Esophagus squamous epithelium (tissue), 5 donors: ENCODE measurements at regions not wholly inside any gene's neighbourhood (a gene's known extent, or its start where the extent isn't known, plus 50 kb on each side); places are given as distances from the start of the nearest gene placed in this dataset.
"Not testable (repeated sequence)": the region's sequence is repeated elsewhere in the genome, so short reads cannot be mapped to it uniquely, and the experiment has no call there.

ENCODE experiments used
- DNase-seq: peaks from one replicate; lab custom pipeline; 2025; lab: John Stamatoyannopoulos, UW
- H3K27ac ChIP-seq, 4 donors: fragments of 200-600 bp; sonication (generic); one replicate each; pipeline ENCODE4 v1.5.1; 2016 to 2019; ENCODE audit warnings: mild to moderate bottlenecking in 1 of 4
- H3K27me3 ChIP-seq, 4 donors: fragments of 200-600 bp; sonication (generic); 1 replicate in 3 of 4; 2 replicates in 1 of 4; pipeline versions ENCODE4 v1.5.1 to v1.6.0; 2017 to 2021; ENCODE audit warnings: antibody characterized with exemption in 1 of 4
- H3K36me3 ChIP-seq, 3 donors: fragments of 200-600 bp; sonication (generic); one replicate each; pipeline ENCODE4 v1.5.1; 2016 to 2019
- H3K4me1 ChIP-seq, 3 donors: fragments of 200-600 bp; sonication (generic); one replicate each; pipeline ENCODE4 v1.5.1; 2017 to 2019
- H3K4me3 ChIP-seq, 4 donors: fragments of 200-600 bp; sonication (generic); 1 replicate in 3 of 4; 2 replicates in 1 of 4; pipeline ENCODE4 v1.5.1; 2016 to 2019; ENCODE audit warnings: mild to moderate bottlenecking in 2 of 4, moderate library complexity in 1 of 4
- H3K9me3 ChIP-seq, 3 donors: fragments of 200-600 bp; sonication (generic); one replicate each; pipeline ENCODE4 v1.5.1; 2016 to 2019
- POLR2A ChIP-seq, 4 donors: fragments of 450-650 bp; IDR thresholded peaks; one replicate each; pipeline ENCODE4 v1.6.1; 2017; ENCODE audit warnings: antibody characterized with exemption in 4 of 4, mild to moderate bottlenecking in 4 of 4, moderate library complexity in 3 of 4
- WGBS, 2 donors: methylation state at CpG; one replicate each; pipeline ENCODE4 v1.1.5; 2018; 5-methylcytosine and 5-hydroxymethylcytosine counted together
- intact Hi-C: fragments of 100-400 bp; cut with DNase I; formaldehyde crosslinking; loops from one replicate; pipeline ENCODE4 v1.15.0; 2022
- TF ChIP-seq, protein P1 (sequence below), 6 experiments: fragments of 450-650 bp in 4 of 6; fragments of 200-600 bp in 2 of 6; sonication (generic) in 2 of 6; IDR thresholded peaks; one replicate each; pipeline ENCODE4 v1.5.1; 2016 to 2019; ENCODE audit warnings: antibody characterized with exemption in 6 of 6, mild to moderate bottlenecking in 4 of 6, moderate library complexity in 4 of 6
- donor health status: DM: yes; HTN: yes; CAD: no.

DNA sequence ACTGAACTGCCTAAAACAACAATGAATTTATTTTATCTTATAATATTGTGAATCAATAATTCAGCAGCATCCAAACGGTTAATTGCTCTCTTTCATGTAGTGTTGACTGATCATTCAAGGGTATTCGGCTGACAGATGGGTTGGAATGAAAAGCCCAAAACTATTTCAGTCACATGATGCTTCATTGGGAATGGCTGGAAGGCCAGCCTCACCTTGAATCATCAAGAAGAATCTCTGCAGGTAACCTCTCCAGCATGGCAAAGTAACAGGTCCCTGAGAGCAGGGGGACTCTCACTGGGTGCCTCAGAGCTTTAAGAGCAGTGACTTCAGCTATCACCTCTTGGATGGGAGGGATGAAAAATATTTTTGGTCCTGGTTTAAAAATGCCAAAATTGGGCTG is 1395.7 kb downstream of the OLFM4 start:
- TF ChIP-seq, protein P1, sequence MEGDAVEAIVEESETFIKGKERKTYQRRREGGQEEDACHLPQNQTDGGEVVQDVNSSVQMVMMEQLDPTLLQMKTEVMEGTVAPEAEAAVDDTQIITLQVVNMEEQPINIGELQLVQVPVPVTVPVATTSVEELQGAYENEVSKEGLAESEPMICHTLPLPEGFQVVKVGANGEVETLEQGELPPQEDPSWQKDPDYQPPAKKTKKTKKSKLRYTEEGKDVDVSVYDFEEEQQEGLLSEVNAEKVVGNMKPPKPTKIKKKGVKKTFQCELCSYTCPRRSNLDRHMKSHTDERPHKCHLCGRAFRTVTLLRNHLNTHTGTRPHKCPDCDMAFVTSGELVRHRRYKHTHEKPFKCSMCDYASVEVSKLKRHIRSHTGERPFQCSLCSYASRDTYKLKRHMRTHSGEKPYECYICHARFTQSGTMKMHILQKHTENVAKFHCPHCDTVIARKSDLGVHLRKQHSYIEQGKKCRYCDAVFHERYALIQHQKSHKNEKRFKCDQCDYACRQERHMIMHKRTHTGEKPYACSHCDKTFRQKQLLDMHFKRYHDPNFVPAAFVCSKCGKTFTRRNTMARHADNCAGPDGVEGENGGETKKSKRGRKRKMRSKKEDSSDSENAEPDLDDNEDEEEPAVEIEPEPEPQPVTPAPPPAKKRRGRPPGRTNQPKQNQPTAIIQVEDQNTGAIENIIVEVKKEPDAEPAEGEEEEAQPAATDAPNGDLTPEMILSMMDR (IDR thresholded peaks at IDR 0.05): no peak
- no peak for TF ChIP-seq POLR2A (IDR thresholded peaks at IDR 0.05)
- WGBS, 2 donors: 50 to 62% methylated on average over 2 of the region's 2 CpGs
- DNase-seq: no peak
- Histone ChIP-seq H3K27ac (no peak overlapping the region), H3K4me1 (no peaks in the 10 kb centered on the region), H3K36me3 (no peaks in the 10 kb centered on the region), H3K9me3 (no peaks in the 10 kb centered on the region), H3K4me3 (no peak overlapping the region), H3K27me3 (no peaks in the 10 kb centered on the region)
- intact Hi-C loops: no loop called here

DNA sequence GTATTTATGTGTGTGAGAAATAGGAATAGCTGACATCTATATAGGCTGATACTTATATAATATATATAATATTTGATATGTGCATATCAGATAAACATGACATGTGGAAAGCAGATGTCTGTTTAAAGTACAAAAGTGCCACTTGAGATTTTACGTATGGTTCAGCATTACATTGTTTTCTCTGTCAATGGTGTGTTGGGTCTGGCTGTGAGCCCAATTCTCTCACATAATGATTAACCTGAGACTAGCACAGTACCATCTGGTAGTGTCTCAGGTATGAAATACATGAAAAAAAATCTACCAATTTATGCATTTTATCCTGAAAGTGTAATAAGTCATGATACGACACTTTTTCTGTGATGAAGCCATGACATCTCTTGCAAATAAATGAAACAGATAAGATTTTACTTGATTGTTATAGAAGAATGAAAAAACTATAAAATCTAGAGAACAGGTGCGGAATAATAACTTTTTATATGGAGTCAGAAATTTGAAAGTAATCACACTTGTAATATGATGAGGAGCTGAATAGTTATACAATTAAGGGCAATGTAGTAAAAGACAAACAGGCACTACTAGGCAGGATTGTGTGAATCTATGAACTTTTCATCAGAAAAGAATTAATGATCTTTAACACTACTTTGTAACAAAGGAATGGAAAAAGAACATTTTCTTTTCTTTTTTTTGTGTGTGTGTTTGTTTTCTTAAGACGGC is 1405.0 kb downstream of the OLFM4 start:
- intact Hi-C loops: no loop called here
- TF ChIP-seq, protein P1 (IDR thresholded peaks at IDR 0.05): no peak
- TF ChIP-seq POLR2A (IDR thresholded peaks at IDR 0.05): no peak
- DNase-seq: no peak
- WGBS, 2 donors: 70 to 71% methylated on average over 4 of the region's 4 CpGs
- Histone ChIP-seq H3K4me1 (no peaks in the 10 kb centered on the region), H3K27me3 (no peaks in the 10 kb centered on the region), H3K27ac (no peak overlapping the region), H3K4me3 (no peak overlapping the region), H3K36me3 (no peaks in the 10 kb centered on the region), H3K9me3 (no peaks in the 10 kb centered on the region)

DNA sequence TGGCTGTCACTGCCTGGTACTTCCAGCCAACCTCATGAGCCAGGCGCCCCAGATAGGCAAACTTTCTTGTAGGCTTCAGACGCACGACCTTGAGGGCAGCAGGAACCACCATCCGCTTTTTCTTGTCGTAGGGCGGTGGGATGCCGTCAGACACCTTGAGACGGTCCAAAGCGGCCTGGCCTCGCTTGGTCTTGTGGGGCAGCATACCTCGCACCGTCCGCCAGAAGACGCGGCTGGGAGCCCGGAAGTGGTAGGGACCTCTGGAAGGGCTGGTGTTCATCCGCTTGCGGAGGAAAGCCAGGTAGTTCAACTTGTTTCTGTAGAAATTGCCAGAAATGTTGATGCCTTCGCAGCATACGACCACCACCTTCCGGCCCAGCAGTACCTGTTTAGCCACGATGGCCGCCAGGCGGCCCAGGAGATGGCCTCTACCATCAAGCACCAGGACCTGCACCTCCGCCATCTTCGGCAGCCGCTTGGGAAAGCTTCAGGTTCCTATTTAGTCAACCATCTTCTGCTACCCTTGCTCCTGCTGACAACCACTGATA is 1412.3 kb downstream of the OLFM4 start:
- H3K27ac ChIP-seq, H3K4me1 ChIP-seq, H3K27me3 ChIP-seq, H3K4me3 ChIP-seq, intact Hi-C loops, H3K9me3 ChIP-seq, H3K36me3 ChIP-seq, DNase-seq: not testable (repeated sequence)
- WGBS, 2 donors: 81 to 96% methylated on average over 5 to 16 of the region's 27 CpGs

DNA sequence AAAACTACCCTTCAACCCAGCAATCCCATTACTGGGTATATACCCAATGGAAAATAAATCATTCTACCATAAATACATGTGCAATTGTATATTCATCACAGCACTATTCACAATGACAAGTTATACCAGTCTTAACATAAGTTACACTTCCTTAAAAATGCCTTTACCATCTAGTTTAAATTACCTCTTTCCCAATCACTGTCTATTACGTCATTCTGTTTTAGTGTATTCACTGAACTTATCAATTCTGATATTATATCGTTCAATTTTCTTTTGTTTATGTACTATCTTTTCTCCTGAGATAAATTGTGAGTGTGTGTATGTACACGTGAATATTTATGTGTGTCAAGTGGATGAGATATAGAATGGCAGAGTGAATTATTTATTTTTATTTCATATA is 1416.8 kb downstream of the OLFM4 start:
- H3K4me1 ChIP-seq: no peaks in the 10 kb centered on the region
- H3K36me3 ChIP-seq: no peaks in the 10 kb centered on the region
- intact Hi-C loops: no loop called here
- H3K27me3 ChIP-seq: no peaks in the 10 kb centered on the region
- no peak overlapping the region for H3K27ac ChIP-seq
- TF ChIP-seq, protein P1 (IDR thresholded peaks at IDR 0.05): no peak
- TF ChIP-seq POLR2A (IDR thresholded peaks at IDR 0.05): no peak
- no peak for DNase-seq
- no peak overlapping the region for H3K4me3 ChIP-seq
- no peaks in the 10 kb centered on the region for H3K9me3 ChIP-seq
- 79 to 81% methylated on average over 3 of the region's 3 CpGs for WGBS, 2 donors

DNA sequence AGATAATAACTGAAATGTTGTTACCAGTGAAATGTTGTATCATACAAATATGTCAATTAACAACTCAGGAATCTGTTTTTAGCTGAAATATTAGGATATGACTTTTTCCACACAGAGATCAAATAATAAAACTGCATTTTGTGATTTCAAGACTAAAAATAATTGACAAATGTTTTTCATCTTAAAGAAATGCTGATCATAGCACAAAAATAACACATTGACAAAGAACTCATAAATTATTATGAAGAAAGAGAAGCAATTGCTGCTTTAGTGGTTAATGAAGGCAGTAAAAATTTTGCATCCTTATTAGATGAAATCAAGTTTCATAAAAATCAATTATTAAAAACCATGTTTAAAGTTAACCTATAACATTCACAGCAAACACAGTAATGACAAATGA is 1417.3 kb downstream of the OLFM4 start:
- TF ChIP-seq POLR2A (IDR thresholded peaks at IDR 0.05): no peak
- TF ChIP-seq, protein P1 (IDR thresholded peaks at IDR 0.05): no peak
- H3K27ac ChIP-seq: no peak overlapping the region
- no peak overlapping the region for H3K4me3 ChIP-seq
- H3K4me1 ChIP-seq: no peaks in the 10 kb centered on the region
- H3K36me3 ChIP-seq: no peaks in the 10 kb centered on the region
- no peaks in the 10 kb centered on the region for H3K27me3 ChIP-seq
- no peaks in the 10 kb centered on the region for H3K9me3 ChIP-seq
- intact Hi-C loops: no loop called here
- DNase-seq: no peak
